ENCODE measurements at regions not wholly inside any gene's neighbourhood (a gene's known extent, or its start where the extent isn't known, plus 50 kb on each side); places are given as distances from the start of the nearest gene placed in this dataset.
"Not testable (repeated sequence)": the region's sequence is repeated elsewhere in the genome, so short reads cannot be mapped to it uniquely, and the experiment has no call there.

DNA sequence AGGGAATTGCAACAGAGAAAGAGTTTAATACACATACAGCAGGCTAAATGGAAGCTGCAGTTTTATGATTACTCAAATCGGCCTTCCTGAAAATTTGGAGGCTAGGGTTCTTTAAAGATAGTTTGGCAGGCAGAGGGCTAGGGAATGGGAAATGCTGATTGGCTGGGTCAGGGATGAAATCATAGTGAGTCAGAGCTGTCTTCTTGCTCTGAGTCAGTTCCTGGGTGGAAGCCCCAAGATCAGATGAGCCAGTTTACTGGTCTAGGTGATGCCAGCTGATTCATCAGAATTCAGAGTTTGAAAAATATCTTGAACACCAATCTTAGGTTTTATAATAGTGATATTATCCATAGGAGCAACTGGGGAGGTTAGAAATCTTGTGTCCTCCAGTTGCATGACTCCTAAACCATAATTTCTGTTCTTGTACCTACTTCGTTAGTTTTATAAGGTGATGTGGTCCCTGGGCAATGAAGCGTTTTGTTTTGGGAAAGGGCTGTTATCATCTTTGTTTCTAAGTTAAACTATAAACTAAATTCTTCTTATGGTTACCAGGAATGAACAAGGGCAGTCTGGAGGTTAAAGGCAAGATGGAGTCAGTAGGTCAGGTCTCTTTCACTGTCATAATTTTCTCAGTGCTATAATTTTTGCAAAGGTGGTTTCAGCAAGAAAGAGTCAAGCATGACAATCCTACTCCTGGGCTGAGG, 257.8 kb upstream of the CCDC196 start:
- no peak for DNase-seq

DNA sequence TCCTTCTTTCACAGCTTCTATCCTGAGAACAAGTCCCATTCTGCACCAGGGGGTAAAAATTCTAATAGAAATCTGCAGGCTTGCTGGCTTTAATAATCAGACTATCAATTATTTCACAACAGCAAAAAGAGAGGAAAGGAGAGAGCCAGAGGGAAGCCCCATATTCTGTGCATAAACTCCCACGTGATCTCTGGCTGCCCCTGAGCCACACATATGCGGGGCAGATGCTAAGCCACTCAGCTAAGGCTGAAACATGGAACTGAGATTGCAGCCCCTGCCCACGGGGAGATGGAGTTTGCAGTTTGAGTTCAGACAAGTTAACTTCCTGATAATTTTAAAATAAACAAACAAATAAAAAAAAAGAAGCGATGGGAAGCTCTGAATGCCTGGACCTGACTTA, 254.4 kb upstream of the CCDC196 start:
- DNase-seq: no peak

DNA sequence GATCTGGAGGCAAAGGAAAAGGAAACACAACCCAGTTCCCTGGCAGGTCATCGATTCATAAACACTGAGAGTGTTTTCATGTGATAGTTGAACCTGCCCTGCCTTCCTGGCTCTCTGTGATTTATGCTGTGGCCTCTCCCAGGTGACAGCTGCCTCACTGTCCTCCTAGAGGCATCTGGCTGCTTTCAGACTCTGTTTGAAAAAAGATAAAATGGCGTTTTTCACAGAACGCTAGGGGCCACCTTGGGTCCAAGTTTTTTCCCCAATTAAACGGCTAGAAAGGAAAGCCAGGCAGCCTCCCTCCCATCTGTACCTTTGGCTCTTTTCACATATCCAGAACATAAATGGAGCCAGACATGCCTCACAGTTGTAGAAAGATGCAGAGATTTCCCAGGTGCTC, 252.6 kb upstream of the CCDC196 start:
- DNase-seq: no peak

DNA sequence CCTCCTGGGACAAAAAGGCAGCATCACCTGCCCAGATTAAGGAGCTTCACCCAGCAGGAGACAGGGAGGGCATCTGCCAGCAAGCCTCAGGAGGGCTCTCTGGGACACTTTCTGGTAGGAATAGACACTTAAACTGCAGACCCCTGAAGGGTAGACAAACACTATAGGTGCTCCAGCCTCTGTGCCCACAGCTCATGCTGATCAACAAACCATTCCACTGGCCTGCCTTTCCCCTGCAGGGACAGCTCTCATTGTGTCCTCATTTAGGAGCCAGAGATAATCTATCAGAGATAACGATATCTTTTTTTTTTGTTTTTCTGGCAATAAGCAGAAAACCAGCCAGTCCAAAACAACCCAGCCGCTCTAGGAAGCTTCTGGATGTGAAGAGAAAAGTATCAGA, 251.8 kb upstream of the CCDC196 start:
- DNase-seq: no peak

GRCh38 chr14:66237741-66238140, 248.4 kb upstream of the CCDC196 start:
- no peak for DNase-seq

DNA sequence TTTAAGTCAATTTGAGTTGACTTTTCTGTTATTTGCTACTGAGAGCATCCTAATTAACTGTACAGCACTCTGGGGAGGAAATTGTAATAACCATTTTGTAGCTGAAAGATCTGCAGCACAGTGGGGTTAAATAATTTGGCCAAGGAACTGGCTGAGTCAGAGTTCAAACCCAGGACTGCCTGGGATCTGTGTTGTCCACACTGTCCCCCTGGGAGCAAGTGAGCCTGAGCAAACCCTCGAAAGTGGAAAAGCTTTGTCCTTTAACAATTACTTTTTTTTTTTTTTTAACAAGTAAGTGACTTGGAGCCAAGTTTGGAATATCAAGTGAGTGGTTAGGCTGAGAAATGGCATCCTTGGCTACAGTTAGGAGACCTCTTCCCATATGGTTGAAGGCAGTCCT, 247.2 kb upstream of the CCDC196 start:
- DNase-seq: no peak

DNA sequence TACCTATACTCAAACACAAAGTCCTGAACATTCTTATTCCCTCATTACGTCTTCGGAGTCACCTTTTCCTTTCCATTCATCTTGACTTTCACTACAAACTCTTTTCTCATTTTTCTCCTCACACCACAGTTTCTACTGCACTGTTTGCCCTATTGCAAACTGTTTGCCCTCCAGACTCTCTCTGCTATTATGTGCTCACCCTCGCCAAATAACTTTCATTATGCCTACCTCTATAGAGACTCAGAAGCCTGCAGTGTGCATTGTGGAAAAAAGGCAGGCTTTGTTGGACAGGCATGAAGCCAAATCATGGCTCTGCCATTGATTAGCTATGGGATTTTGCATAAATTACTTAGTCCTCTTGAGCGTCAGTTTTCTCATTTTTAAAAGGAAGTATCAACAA, 246.6 kb upstream of the CCDC196 start:
- DNase-seq: no peak

DNA sequence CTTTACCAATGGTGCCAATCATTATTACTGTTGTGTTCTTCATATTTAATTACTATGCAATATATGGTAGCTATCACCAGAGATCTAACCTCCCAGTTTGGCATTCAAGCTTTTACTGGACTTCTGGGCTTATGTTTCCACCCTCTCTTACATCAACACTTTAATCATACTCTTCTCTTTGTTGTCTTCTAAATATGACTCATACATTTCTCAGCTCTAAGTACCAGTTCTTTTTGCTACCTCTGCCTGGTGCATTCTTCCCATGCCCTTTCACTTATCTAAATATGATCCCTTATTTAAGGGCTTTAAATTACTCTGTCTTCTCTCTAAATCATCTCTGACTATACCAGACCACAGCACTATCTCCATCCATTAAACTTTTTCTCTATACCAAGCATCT, 246.1 kb upstream of the CCDC196 start:
- DNase-seq: no peak

- no peak for DNase-seq
These were observed 244.2 kb upstream of the CCDC196 start for GRCh38 chr14:66242001-66242400.

GRCh38 chr14:66244834-66245233, 241.3 kb upstream of the CCDC196 start:
- no peak for DNase-seq

DNA sequence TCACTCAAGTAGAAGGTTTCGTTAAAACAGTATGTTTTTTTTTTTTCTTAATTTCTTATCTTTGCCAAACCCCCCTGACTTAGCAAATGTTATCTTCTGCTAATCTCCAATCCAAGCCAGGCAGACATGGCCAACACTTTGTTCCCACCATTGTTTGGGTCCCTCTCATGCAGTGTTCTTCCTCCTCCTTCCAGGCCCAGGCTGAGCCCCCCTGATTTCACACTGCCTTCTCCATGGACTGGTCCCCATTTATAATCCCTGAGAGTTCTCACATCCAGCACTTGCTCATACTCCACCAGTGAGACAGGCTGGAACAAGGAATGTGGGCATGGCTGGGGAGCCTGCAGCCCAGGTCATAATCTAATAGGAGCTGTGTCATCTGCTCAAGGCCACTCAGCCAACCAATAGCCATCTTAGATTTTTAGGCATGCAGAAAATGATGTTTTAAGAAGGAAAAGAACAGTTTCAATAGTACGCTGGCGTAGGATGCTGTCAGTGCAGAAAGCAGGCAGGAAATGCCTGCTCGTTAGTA, 238.4 kb upstream of the CCDC196 start:
- no peak for DNase-seq

DNA sequence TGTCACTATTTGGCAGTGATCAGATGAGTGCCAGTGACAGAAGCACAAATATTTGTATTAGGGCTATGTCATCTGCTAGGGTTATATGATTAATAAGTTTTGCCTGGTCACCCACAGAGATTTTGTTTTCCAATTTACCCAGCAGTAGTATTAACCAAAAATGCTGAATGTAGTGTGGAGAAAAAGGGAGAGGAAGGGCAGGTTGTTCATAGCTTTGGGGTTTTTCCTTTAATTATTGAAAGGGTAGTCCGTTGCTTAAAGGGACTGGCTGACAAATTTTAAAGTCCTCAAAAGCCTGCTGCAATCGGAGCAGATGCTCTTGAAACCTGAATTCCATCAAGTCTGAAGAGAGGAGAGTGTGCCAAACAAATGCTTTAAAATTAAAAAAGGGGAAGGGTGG, 237.9 kb upstream of the CCDC196 start:
- DNase-seq: no peak

GRCh38 chr14:66249544-66249943, 236.6 kb upstream of the CCDC196 start:
- no peak for DNase-seq

- no peak for DNase-seq
These were observed 232.1 kb upstream of the CCDC196 start for GRCh38 chr14:66254038-66254437.

DNA sequence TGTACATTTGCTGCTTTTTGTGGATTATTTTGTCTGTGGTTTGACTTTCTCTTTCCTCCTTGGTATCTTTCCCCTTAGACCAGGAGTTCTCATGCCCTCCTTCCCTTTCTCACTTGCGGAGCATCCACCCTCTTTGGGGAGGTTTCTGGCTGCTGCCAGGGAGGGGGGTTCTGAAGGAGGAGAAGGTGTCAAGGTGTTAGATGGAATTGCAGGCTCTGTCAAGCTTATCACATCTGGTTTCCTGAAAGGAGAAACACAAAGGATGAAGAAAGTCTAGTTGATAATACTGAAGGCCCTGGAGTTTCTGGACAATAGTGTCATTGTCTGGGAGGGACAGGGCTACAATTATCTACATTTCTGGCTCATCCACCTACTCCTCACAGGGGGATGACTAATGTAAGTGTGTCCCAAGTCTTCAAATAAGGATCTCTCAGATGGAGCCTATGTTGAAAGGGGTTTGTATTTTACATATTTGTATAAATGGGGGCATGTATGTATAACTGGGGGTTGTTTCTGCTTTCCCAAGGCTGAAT, 217.3 kb upstream of the CCDC196 start:
- DNase-seq: no peak

DNA sequence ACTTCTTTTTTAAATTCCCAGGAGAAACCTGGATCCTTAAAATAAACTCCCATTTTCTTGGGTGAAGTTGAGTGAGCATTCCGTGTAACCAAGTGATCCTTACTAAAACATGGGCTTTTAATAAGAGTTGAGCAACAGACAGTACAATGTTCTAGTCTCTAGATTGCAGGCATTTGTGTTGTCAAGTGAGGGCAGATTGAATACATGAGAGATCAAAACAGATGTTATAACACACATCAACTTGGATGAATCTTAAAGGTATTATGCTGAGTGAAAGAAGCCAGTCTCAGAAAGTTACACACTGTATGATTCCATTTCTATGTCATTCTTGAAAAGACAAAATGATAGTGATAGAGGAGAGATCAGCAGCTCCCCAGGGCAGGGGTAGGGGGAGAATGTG, 213.9 kb upstream of the CCDC196 start:
- no peak for DNase-seq

DNA sequence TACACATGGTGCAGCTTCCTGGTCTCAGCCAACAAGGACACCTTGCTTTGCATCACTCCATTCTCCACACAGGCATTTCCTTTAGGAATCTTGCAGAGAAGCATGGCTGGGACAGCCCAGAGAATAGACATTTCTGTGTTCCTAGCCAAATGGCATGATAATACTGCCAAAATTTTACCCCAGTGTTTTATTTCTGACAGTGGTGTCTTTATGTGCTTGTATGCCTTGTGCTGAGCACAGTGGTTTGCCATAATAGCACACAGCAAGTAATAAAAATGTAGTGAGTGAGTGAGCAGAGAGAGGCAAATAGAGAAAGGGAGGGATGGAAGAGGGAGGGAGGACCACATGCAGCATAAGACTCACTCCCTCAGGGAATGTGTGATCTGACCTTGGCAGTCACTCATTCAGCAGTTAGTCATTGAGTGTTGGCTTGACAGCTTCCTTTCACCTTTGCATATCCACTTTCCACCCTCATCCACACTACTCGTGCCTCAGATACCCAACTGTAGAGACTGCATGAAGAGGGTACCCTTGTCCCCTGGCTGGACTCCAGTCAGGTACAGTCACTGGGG, 212.8 kb upstream of the CCDC196 start:
- DNase-seq: no peak

DNA sequence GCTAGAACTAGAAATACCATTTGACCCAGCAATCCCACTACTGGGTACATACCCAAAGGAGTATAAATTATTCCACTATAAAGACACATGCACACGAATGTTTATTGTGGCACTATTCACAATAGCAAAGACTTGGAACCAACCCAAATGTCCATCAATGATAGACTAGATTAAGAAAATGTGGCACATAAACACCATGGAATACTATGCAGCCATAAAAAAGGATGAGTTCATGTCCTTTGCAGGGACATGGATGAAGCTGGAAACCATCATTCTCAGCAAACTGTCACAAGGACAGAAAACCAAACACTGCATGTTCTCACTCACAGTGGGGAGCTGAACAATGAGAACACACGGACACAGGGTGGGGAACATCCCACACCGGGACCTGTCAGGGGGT, 207.8 kb upstream of the CCDC196 start:
- DNase-seq: not testable (repeated sequence)

GRCh38 chr14:66281036-66281776, 205.0 kb upstream of the CCDC196 start:
- no peak for DNase-seq

- DNase-seq: no peak
These were observed 201.8 kb upstream of the CCDC196 start for GRCh38 chr14:66284346-66284745.

DNA sequence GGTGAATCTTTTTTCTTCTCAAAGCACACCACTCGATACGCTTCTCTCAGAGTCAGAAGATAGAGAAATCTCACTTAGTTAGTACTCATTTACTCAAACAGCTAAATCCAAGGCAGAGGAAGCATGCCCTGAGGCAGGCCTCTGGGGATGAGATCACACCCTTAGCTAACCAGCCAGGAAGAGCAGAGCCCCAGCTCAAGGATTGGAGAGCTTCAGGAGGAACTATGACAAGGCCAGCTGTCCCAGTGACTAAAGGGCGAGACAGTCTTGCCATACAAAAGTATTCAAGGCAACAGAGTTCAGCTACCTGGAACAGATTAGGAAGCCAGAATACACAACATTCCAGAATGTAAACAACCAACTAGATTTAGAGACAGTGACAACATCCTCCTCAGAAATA, 197.7 kb upstream of the CCDC196 start:
- DNase-seq: no peak

- no peak for DNase-seq
These were observed 194.4 kb upstream of the CCDC196 start for GRCh38 chr14:66291756-66292155.

DNA sequence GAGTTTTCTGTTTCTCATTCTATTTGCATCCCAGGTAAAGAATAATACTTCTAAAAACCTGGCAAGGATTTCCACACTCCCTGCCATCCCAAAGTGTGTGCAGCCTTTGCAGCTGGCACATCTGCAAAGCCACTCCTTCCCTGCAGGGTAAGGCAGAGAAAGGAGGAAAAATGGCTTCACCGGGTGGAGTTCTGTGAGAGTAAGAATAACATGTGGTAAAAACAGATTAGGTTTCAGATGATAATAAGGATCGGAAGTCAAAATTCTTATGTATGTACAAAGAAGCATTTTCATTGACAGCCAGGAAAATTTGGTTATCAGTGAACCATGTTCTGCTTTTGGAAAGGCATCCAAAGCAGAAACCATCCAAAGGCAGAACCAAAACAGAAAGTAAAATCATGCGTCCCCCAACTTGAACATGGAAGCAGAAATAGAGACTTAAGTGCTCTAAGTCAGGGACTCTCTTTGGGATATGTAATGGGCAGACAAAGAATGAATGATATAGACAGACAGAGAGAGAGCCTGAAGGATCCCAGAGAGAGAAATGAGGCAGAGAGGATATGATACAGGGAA, 192.6 kb upstream of the CCDC196 start:
- DNase-seq: no peak

DNA sequence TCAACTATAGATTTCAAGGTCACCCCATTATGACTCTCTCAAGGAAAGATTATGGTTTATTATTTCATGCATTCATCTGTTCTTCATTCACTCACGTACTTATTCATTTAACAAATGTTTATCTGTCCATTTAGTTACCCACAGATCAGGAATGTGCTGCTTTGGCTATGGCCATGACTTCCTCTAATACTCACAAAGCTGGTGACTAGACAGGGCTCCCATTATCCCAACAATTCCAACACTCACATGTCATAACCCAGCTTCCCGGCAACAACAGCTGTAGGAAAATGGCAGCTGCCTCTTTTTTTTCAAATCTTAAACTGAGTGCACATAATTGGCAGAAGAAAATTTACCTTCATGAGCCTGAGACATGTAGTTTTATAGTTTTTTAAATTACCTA, 190.8 kb upstream of the CCDC196 start:
- no peak for DNase-seq
